RCC 7860 (cell line): ENCODE measurements at regions not wholly inside any gene's neighbourhood (a gene's known extent, or its start where the extent isn't known, plus 50 kb on each side); places are given as distances from the start of the nearest gene placed in this dataset.

Experiments used
- DNase-seq: peaks from one replicate; pipeline ENCODE4 v3.0.0-alpha.2; 2015; ENCODE audit warnings: low spot score
- FAIRE-seq: peaks from 2 replicates; lab custom pipeline; 2012; peaks lifted over from hg19 to GRCh38; lab: Jason Lieb, UNC

- no peak for FAIRE-seq
- DNase-seq: no peak
Measured at GRCh38 chr5:73395256-73395655, 53.3 kb downstream of the FOXD1 start.

GRCh38 chr5:73394610-73395009, 54.0 kb downstream of the FOXD1 start:
- FAIRE-seq: no peak
- no peak for DNase-seq

- FAIRE-seq (no peak), DNase-seq (peak; percentile 27)
Measured at GRCh38 chr5:73393611-73394489, 54.7 kb downstream of the FOXD1 start.

- FAIRE-seq: no peak
- no peak for DNase-seq
Measured at GRCh38 chr5:73392775-73393174, 55.8 kb downstream of the FOXD1 start.

GRCh38 chr5:73391441-73391881, 57.1 kb downstream of the FOXD1 start:
- FAIRE-seq (no peak), DNase-seq (no peak)

GRCh38 chr5:73390972-73391371, 57.6 kb downstream of the FOXD1 start:
- no peak for DNase-seq
- no peak for FAIRE-seq

- no peak for FAIRE-seq
- no peak for DNase-seq
Measured at GRCh38 chr5:73388740-73389139, 59.8 kb downstream of the FOXD1 start.

GRCh38 chr5:73388306-73388684, 60.3 kb downstream of the FOXD1 start:
- DNase-seq (peak; percentile 38), FAIRE-seq (peak; percentile 16)

- DNase-seq (no peak), FAIRE-seq (no peak)
Measured at GRCh38 chr5:73387601-73388305, 60.8 kb downstream of the FOXD1 start.

GRCh38 chr5:73387149-73387591, 61.4 kb downstream of the FOXD1 start:
- no peak for FAIRE-seq
- DNase-seq: no peak

GRCh38 chr5:73384861-73385260, 63.7 kb downstream of the FOXD1 start:
- DNase-seq (no peak), FAIRE-seq (no peak)

GRCh38 chr5:73382401-73382740, 66.2 kb downstream of the FOXD1 start:
- DNase-seq (no peak), FAIRE-seq (no peak)

GRCh38 chr5:73381590-73382400, 66.8 kb downstream of the FOXD1 start:
- no peak for DNase-seq
- FAIRE-seq: no peak

GRCh38 chr5:73380710-73381589, 67.6 kb downstream of the FOXD1 start:
- FAIRE-seq: no peak
- no peak for DNase-seq

- FAIRE-seq: no peak
Measured at GRCh38 chr5:73380041-73380440, 68.5 kb downstream of the FOXD1 start.

GRCh38 chr5:73379435-73379834, 69.1 kb downstream of the FOXD1 start:
- FAIRE-seq: no peak

More at GRCh38 chr5:73380041-73380440, 68.5 kb downstream of the FOXD1 start:
- DNase-seq: no peak

GRCh38 chr5:73378765-73379164, 69.8 kb downstream of the FOXD1 start:
- DNase-seq: no peak
- FAIRE-seq: no peak

More at GRCh38 chr5:73379435-73379834, 69.1 kb downstream of the FOXD1 start:
- DNase-seq: no peak

- DNase-seq (no peak), FAIRE-seq (no peak)
Measured at GRCh38 chr5:73378070-73378469, 70.5 kb downstream of the FOXD1 start.

GRCh38 chr5:73376618-73377170, 71.9 kb downstream of the FOXD1 start:
- peak; percentile 70 for DNase-seq
- FAIRE-seq: no peak

- FAIRE-seq (no peak), DNase-seq (no peak)
Measured at GRCh38 chr5:73375949-73376348, 72.6 kb downstream of the FOXD1 start.
